ENCODE measurements at regions not wholly inside any gene's neighbourhood (a gene's known extent, or its start where the extent isn't known, plus 50 kb on each side); places are given as distances from the start of the nearest gene placed in this dataset.
A peak's percentile ranks its signal among the peaks of the same experiment; 100 is the strongest.
"Not testable (repeated sequence)": the region's sequence is repeated elsewhere in the genome, so short reads cannot be mapped to it uniquely, and the experiment has no call there.

DNA sequence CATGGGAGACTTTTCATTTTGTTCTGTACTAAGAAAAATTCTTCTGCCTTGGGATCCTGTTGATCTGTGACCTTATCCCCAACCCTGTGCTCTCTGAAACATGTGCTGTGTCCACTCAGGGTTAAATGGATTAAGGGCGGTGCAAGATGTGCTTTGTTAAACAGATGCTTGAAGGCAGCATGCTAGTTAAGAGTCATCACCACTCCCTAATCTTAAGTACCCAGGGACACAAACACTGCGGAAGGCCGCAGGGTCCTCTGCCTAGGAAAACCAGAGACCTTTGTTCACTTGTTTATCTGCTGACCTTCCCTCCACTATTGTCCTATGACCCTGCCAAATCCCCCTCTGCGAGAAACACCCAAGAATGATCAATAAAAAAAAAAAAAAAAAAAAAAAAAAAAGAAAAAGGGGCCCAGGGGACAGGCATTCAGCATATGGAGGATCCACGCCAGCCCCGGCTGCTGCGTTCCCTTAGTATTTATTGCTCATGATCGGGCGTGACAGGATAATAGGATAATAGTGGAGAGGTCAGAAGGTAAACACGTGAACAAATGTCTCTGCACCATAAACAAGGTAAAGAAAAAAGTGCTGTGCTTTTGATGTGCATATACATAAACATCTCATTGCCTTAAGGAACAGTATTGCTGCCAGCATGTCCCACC, 113.7 kb upstream of the ZNF92 start:
- DNase-seq (ENCODE audit: insufficient read length, low spot score); FAIRE-seq: not testable (repeated sequence)

DNA sequence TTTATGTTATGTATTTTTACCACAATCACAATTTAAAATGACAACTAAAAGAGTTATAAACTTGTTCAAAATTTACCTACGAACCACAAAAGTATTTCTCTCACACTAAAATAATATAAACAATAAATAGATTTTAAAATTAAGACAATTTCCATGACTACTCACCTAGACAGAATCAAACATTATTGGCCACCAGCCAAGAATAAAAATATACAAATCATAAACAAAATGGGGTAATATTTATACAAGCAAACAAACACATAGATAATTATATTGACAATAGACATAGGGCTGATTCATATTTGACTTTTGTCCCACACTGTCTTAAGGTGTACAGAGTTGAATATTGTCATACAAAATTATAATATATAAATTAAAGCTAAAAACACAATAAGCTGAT, 119.6 kb upstream of the ZNF92 start:
- no peak for FAIRE-seq
- DNase-seq (ENCODE audit: insufficient read length, low spot score): no peak

DNA sequence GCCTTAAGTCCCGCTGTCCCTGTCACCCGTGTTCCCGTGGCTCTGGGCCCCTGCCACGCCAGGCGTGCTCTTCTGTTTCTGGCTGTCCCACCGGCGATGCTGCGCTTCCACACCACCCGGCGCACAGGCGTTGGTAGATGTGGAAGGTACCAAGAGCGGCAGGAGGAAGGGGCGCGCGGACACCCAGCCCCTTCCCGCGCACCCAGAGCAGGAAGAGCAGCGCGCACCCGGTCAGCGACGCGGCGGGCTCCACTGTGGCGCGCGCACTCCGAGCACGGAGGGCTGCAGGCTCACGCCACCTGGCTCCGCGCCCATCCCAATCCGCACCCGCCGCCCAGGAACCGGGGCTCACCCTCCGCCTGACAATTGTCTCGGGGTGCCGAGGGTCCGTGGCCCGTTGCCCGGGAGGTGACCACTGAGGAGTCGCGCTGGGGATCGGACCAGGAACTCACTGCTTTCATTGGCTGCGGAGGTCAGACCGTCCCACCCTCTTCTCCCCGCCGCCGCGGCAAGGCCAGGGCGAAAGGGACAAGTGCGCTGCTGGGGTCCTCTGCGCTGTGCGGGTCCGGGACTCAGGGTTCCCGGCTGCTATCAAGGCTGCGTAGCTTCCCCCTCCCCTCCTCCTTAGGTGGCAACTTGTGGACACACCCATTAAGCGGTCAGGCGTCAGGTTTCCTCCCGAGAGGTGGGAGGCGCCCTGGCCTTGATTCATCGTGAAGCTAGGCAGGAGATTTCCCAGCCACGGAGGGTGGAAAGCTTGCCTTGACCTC, 121.6 kb upstream of the ZNF92 start:
- DNase-seq (ENCODE audit: insufficient read length, low spot score) (no peak), FAIRE-seq (peak; percentile 42)

DNA sequence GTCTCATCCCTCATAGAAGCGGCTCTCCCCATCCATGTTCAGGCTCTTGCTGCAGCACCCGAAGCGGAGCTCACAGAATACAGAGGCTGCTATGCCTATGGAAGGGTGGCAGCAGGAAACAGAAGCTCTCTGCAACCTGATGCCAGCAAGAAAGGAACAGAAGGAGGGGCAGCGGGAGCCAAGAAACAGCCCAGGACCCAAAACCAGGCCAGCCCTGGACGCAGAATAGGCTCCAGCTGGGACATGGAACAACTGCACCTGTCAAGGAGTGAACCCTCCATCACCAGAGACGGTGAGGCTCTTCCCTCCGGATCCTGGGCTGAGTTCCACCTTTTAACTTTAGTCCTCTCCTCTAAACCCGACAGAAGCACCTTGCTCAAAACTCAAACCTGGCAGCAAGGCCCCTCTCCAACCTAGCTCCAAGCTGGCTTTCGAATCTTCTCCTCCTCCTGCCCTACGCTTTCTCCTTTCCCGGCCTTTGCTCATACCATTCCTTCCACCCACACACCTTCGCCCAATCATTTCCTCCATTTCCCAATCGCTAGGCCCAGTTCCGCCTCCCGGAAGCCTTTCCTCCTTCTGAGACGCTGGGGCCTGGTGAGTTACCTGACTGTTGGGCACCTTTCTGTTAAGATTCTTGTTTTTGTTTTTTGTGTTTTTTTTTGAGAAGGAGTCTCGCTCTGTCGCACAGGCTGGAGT, 122.8 kb upstream of the ZNF92 start:
- FAIRE-seq (no peak), DNase-seq (ENCODE audit: insufficient read length, low spot score) (no peak)

DNA sequence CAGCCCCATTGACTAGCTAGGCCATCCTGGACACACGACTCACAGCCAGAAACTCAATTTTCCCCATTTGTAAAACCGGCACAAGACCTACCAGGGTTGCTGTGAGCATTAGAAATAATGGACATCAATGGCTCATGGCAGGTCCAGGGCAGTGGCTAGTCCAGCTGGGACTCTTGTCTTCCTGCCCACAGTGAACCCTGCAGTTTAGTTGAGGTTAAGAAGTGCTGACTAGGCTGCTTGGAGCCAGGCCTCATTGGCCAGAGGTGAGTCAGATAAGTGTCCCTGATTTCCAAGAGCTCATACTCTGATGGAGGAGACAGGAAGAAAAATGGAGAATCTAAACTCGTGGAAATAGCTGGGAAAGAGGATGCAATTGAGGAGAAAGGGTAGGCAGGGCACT, 123.4 kb upstream of the ZNF92 start:
- no peak for FAIRE-seq
- DNase-seq (ENCODE audit: insufficient read length, low spot score): no peak

DNA sequence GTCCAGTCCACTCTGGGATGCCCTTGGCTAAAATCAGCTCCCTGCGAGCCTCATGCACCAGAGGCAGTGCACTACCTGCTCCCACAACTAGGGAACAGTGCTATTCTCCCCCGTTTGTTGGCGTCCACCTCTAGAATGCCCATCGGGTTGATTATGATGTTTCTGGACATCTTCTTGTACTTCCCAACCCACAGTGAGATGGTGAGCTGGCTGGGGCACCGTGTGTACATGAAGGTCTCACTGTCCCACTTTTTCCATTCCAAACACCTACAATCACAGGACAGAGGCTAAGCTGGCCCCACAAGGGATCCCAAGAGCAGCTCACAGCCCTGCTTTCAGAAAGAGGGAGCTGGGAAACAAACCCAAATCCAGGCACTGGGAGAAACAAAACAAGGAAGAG, 126.2 kb upstream of the ZNF92 start:
- DNase-seq (ENCODE audit: insufficient read length, low spot score): no peak
- no peak for FAIRE-seq

DNA sequence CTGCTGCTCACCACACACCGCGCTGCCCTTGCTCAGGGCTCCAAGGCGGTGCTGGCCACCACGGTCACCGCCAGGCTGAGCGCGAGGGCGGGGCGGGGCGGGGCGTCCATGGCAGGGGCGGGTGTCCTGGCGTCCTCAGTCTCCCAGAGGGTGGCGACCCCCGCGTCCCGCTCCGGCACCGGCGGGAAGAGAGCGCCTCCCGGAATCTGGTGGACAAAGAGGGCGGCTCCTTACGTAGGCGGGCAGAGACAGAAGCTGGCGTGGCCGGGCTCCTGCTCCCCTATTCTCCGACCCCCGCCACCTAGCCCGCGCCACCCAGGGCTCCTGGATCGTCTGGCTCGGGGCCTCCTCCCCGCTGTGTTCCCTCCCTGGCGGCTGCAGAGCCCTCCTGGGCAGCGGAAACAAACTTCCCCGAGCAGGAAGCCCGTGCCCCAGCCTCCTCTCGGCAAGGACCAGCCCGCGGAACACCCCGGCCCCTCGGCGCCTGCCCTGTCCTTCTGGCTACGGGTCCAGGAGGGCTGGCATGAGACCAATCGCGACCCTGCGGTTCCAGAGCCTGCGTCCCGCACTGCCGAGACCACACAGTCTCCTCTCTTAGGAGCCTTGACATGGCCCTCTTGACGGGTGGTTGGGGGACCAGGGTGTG, 133.8 kb upstream of the ZNF92 start:
- DNase-seq (ENCODE audit: insufficient read length, low spot score) (no peak), FAIRE-seq (no peak)

DNA sequence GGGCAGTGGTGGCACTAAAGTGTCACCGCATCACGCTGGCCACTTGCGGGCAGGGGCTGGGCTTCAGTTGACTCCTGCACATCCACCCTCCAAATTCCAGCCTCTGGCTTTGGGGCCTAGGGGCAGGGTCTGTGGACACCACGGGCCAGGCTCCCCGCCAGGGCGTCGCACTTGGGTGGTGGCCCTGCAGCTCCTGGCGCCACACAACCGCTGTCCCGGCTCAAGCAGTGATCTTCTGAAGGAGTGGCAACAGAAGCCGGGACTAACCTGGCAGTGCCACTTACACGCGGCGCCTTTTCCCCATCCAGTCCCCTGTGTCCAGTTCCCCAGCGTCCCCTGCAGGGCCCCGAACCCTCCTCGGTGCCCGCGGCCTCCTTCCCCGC, 134.3 kb upstream of the ZNF92 start:
- no peak for FAIRE-seq
- no peak for DNase-seq (ENCODE audit: insufficient read length, low spot score)

DNA sequence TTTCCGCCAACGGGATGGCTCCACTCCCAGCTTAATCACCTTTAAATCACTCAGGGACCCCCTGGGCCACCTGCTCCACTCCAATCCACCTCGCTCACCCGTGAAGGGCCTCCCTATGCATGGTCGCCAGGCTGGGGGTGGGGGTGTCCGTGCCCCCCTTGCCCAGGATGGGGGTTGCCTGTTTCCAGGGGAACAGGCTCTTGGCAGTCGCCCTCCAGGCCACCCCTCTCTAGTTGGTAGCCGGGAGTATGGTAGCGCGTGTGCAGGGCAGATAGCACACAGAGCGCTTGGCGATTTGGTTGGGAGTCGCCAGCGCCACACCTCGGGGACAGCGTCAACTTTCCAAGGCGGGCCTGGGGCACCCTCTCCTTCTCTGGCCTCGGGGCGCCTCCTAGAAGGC, 134.9 kb upstream of the ZNF92 start:
- FAIRE-seq (no peak), DNase-seq (ENCODE audit: insufficient read length, low spot score) (no peak)

DNA sequence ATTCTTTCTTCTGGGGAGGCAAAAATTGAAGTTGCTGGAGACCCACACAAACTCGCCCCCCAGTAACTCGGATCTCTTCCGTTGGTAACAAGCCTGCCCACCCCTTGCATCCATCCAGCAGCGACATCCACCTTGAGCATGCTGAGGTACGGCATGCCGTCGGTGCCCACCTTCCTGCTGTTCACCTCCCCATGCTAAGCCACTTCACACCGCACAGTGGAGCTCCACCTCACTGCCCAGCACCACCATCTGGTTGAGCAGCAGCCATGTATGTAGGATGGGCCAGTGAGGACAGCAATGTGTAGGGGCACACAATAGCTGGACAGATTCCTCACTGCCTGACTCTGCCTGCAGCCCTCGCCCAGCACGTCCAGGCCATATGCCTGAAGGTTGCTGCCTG, 138.1 kb upstream of the ZNF92 start:
- no peak for FAIRE-seq

DNA sequence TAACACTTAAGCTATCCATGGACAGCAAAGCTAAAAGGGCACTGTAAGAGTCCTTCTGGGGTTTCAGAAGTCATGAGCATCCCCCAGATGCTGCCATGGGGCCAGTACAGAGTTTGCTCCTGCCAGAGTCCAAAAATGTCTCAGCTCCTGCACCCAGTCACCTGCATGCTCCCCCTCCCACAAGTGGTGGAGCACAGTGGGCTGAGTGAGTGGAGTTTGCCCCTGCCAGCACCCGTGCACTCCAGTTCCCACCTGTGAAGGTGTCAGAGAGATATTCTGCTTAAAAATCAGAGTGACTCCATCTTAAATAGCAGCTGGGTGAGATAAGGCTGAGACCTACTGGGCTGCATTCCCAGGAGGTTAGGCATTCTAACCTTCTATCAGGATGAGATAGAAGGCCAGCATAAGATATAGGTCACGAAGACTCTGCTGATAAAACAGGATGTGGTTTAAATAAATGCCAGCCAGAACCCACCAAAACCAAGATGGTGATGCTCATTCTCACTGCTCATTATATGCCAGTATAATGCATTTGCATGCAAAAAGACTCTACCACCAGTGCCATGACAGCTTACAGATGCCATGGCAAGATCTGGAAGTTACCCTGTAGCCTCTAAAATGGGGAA, 140.1 kb upstream of the ZNF92 start:
- DNase-seq (ENCODE audit: insufficient read length, low spot score): no peak
- no peak for FAIRE-seq

More for the DNA sequence above, 138.1 kb upstream of the ZNF92 start:
- DNase-seq (ENCODE audit: insufficient read length, low spot score): no peak

DNA sequence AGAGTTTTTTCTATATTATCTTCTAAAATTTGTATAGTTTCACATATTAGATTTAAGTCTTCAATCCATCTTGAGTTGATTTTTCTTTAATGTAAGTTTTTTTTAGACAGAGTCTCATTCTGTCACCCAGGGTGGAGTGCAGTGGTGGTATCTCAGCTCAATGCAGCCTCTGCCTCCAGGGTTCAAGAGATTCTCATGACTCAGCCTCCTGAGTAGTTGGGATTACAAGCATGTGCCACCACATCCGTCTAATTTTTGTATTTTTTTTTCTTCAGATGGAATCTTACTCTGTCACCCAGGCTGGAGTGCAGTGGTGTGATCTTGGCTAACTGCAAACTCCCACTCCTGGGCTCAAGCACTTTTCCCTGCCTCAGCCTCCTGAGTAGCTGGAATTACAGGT, 143.4 kb upstream of the ZNF92 start:
- FAIRE-seq (no peak), DNase-seq (ENCODE audit: insufficient read length, low spot score) (no peak)

DNA sequence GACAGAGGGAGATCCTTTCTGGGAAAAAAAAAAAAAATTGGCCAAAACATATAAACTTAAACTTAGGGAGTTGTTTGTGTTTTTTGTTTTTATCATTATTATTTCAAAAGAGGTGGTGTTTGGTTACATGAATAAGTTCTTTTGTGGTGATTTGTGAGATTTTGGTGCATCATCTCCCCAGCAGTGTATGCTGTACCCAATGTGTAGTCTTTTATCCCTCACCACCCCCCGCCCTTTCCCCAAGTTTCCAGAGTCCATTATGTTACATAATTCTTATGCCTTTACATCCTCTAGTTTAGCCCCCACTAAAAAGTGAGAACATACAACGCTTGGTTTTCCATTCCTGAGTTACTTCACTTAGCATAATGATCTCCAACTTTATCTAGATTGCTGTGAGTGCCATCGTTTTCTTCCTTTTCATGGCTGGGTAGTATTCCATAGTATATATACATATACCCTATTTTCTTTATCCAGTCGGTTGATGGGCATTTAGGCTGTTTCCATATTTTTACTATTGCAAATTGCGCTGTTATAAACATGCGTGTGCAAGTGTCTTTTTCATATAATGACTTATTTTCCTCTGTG, 148.1 kb upstream of the ZNF92 start:
- no peak for DNase-seq (ENCODE audit: insufficient read length, low spot score)
- no peak for FAIRE-seq

DNA sequence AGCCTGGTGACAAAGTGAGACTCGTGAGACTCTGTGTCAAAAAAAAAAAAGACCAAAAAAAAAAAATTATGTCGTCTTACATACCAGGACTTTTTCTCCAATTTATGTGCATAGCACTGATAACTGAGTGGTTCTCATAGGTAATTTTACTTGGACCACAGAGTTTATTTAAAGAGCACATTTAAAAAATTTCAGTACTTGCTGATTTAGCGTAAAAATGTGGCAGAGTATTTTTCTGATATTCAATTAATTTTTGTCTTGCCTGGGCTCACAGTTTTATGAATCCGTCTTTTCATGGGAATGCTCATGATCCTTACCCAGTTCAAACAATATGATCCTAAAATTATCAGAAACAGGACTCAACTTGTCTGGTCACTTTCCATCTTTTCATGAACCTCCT, 151.0 kb upstream of the ZNF92 start:
- FAIRE-seq: no peak

DNA sequence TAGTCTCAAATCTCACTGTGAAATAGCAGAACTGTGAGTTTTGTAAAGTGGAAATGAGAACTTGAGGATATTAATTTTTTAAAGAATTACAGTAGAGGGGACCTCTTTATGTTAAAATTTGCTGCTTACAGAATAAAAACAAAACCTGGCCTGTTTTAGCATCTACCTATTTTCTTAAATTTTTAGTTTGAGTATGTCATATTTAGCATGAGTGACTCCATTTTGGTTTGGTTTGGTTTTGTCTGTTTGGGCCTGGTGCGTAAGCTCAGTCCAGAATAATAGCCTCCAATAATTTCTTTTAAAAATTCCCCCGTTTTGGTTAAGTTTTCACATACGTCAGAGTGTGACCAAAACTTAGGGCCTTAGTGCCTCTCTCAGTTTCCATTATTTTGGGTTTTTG, 152.0 kb upstream of the ZNF92 start:
- FAIRE-seq: no peak
- no peak for DNase-seq (ENCODE audit: insufficient read length, low spot score)

More for the DNA sequence above, 151.0 kb upstream of the ZNF92 start:
- DNase-seq (ENCODE audit: insufficient read length, low spot score): no peak

DNA sequence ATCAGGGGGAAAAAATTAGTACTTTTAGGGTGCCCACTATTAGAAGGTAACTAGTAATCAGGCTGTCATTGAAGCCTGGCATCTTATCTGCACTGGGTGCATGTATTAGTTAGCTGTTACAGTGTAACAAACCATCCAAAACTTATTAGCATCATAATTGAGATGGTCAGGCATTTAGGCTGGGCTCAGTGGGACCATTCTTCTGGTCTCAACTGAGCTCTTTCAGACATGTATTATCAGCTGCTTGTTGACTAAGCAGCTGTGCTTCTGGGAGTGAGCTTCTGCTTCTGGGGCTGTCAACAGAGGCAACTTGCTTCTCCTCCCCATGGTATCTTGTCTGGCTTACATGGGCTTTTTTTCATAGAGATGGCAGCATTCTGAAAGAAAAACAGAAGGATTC, 154.0 kb upstream of the ZNF92 start:
- FAIRE-seq (no peak), DNase-seq (ENCODE audit: insufficient read length, low spot score) (no peak)

DNA sequence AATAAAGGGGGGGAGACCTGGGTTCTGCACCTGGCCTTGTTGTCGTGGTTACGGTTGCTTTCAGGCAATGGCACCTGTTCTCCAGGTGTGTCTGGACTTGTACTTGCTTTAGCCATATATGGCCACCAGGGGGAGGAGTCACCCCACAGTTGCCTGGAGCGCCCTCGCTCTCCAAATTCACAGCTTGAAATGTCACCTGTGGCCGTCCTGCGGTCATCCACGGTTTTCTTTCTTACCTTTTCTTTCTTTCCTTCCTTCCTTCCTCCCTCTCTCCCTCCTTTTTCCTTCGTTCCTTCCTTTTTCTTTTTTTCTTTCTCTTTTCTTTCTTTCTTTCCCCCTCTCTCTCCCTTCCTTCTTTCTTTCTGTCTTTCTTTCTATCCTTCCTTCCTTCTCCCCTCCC, 157.2 kb upstream of the ZNF92 start:
- FAIRE-seq: no peak
- DNase-seq (ENCODE audit: insufficient read length, low spot score): no peak

DNA sequence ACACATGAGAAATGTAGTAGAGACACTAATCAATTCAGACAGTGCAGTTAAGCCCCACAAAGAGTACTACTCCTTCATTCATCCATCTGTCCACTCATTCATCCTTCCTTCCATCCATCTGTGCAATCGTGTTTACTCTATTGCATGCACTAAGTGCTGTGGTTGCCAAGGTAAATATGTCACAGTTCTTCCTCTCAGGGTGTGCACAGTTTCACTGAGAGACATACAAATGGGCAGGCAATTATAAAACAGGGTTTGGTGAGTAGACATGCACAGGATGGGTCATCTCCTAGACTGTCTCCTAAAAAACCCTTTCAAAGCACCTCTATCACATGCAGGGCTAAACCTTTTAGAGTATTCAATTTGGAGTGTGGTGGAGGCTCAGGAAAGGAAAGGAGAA, 160.4 kb upstream of the ZNF92 start:
- FAIRE-seq; DNase-seq (ENCODE audit: insufficient read length, low spot score): not testable (repeated sequence)

DNA sequence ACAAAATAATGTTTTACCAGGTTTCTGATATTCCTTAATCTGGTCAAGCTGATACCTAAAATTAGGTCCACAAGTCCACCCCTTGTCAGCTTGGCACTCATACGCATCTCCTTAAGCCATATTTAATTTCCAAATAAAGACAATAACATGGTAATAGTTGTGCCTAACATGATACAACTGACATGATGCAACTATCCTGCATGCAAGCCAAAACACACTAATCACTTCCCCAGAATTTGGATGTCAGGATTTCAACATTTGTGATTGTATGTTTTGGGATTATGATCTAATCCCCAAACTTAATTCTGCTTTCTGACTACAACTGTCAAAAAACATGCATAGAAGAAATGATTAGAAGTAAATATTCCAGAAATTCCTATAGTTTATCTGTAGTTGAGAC, 174.4 kb upstream of the ZNF92 start:
- not testable (repeated sequence) for FAIRE-seq; DNase-seq (ENCODE audit: insufficient read length, low spot score)

DNA sequence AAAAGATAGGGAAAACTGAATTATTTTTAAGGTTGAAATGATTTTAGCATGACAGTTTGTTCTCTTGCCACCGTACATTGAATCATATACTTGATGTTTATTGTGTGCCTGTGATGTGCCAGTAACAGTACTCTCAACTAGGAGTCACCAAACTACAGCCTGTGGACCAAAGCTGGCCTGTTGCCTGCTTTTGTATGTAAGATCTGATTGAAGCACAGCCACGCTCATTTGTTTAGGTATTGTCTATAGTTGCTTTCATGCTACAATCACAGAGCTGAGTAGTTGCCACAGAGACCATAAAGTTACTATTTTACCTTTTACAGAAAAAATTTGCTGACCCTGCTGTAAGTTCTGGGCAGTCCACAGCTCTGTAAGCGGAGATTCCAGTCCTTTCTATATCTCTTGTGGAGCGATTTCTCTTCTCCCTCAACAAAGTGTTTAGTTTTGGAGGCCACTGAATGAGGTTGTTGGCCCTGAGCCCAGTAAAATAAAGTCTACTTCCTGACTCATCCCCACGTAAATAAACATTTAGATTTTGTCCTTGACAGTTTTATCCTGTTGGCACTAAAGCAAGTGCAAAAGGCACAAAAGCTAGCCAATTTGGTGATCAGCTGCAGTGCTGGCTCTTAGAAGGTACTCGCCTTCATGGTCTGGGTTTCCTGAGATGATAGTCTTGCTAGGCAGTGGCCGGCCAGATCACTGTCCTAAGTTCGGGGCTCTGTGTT, 180.2 kb upstream of the ZNF92 start:
- not testable (repeated sequence) for FAIRE-seq; DNase-seq (ENCODE audit: insufficient read length, low spot score)
